OCI-LY1 (cell line): ENCODE measurements at regions not wholly inside any gene's neighbourhood (a gene's known extent, or its start where the extent isn't known, plus 50 kb on each side); places are given as distances from the start of the nearest gene placed in this dataset.

Experiments
- H2AFZ ChIP-seq: fragments of 200-600 bp; sonication (generic), shearing (Covaris generic); 2 replicates; pipeline ENCODE4 v1.6.0; 2014; ENCODE audit warnings: antibody characterized with exemption, mild to moderate bottlenecking, low read length
- H3F3A ChIP-seq: fragments of 200-600 bp; sonication (generic), shearing (Covaris generic); 2 replicates; pipeline ENCODE4 v1.6.0; 2014; ENCODE audit warnings: mild to moderate bottlenecking, antibody characterized with exemption, low read length, moderate library complexity; ENCODE audit not compliant: insufficient read depth
- H3K27ac ChIP-seq: fragments of 200-600 bp; sonication (generic); 2 replicates; pipeline ENCODE4 v1.5.1; 2014; ENCODE audit warnings: low read length, mixed run types, mild to moderate bottlenecking, low read depth; ENCODE audit not compliant: poor library complexity, severe bottlenecking
- H3K27me3 ChIP-seq: fragments of 200-600 bp; sonication (generic); 2 replicates; pipeline ENCODE4 v1.6.0; 2014; ENCODE audit warnings: antibody characterized with exemption, mild to moderate bottlenecking, low read length, moderate library complexity; ENCODE audit not compliant: insufficient read depth
- H3K36me3 ChIP-seq: fragments of 200-600 bp; sonication (generic); 2 replicates; pipeline ENCODE4 v1.6.1; 2014; ENCODE audit warnings: mild to moderate bottlenecking, antibody characterized with exemption, low read length, moderate library complexity, mixed read lengths; ENCODE audit not compliant: insufficient read depth
- H3K4me1 ChIP-seq: fragments of 200-600 bp; sonication (generic); 2 replicates; pipeline ENCODE4 v1.5.1; 2014; ENCODE audit warnings: mild to moderate bottlenecking, low read length, moderate library complexity; ENCODE audit not compliant: insufficient read depth, severe bottlenecking
- H3K4me2 ChIP-seq: fragments of 200-600 bp; sonication (generic), shearing (Covaris generic); 2 replicates; pipeline ENCODE4 v1.6.1; 2014; ENCODE audit warnings: low read length
- H3K4me3 ChIP-seq: fragments of 200-600 bp; sonication (generic); 2 replicates; pipeline ENCODE4 v1.5.1; 2014; ENCODE audit warnings: low read length, low read depth, mild to moderate bottlenecking, mixed read lengths; ENCODE audit not compliant: poor library complexity, severe bottlenecking
- H3K79me2 ChIP-seq: fragments of 200-600 bp; shearing (Covaris generic); 2 replicates; pipeline ENCODE4 v1.6.1; 2016; ENCODE audit warnings: mixed run types, low read length, mixed read lengths; ENCODE audit not compliant: insufficient read depth
- H3K9ac ChIP-seq: fragments of 200-600 bp; sonication (generic), shearing (Covaris generic); 2 replicates; pipeline ENCODE4 v1.6.1; 2014; ENCODE audit warnings: mild to moderate bottlenecking, low read length, mixed read lengths
- H3K9me2 ChIP-seq: fragments of 200-600 bp; sonication (generic), shearing (Covaris generic); 2 replicates; pipeline ENCODE4 v1.6.1; 2014; ENCODE audit warnings: low read depth, mild to moderate bottlenecking, low read length, mixed read lengths
- H3K9me3 ChIP-seq: fragments of 200-600 bp; shearing (Covaris generic); 2 replicates; pipeline ENCODE4 v1.6.1; 2014; ENCODE audit warnings: low read length, mixed read lengths
- H4K20me1 ChIP-seq: fragments of 200-600 bp; sonication (generic), shearing (Covaris generic); 2 replicates; pipeline ENCODE4 v1.6.0; 2016; ENCODE audit warnings: mild to moderate bottlenecking, low read length; ENCODE audit not compliant: insufficient read depth
- CTCF ChIP-seq: fragments of 200-600 bp; sonication (generic), shearing (Covaris generic); IDR thresholded peaks from 2 replicates; pipeline ENCODE4 v1.5.1; 2017; ENCODE audit warnings: mild to moderate bottlenecking, antibody characterized with exemption, low read length, moderate library complexity, mixed read lengths
- EZH2 ChIP-seq: fragments of 200-600 bp; sonication (generic), shearing (Covaris generic); IDR thresholded peaks from 2 replicates; pipeline ENCODE4 v1.8.0; 2017; ENCODE audit warnings: borderline replicate concordance, mixed run types, mild to moderate bottlenecking, antibody characterized with exemption, low read length, moderate library complexity, mixed read lengths

GRCh38 chr18:64614446-64614845 lies 465.6 kb upstream of the LINC00305 start:
- Histone ChIP-seq H4K20me1 (no peaks in the 10 kb centered on the region), H3K27ac (no peak overlapping the region), H3K4me1 (no peaks in the 10 kb centered on the region), H3K9ac (no peak overlapping the region), H2AFZ (no peak overlapping the region), H3K36me3 (no peaks in the 10 kb centered on the region), H3K27me3 (no peaks in the 10 kb centered on the region), H3K79me2 (no peaks in the 10 kb centered on the region), H3K4me3 (no peak overlapping the region), H3K4me2 (no peak overlapping the region), H3K9me3 (no peaks in the 10 kb centered on the region), H3K9me2 (no peaks in the 10 kb centered on the region), H3F3A (no peaks in the 10 kb centered on the region)
- TF ChIP-seq CTCF, result no peak
- TF ChIP-seq EZH2, result no peak

GRCh38 chr18:64592246-64592645 lies 443.4 kb upstream of the LINC00305 start:
- Histone ChIP-seq H2AFZ (no peak overlapping the region), H3K4me1 (peaks cover 18% of the 10 kb centered on the region), H3K9me2 (no peaks in the 10 kb centered on the region), H3K9ac (no peak overlapping the region), H3F3A (no peaks in the 10 kb centered on the region), H3K36me3 (no peaks in the 10 kb centered on the region), H3K9me3 (no peaks in the 10 kb centered on the region), H3K4me3 (no peak overlapping the region), H3K27ac (no peak overlapping the region), H3K79me2 (no peaks in the 10 kb centered on the region), H4K20me1 (no peaks in the 10 kb centered on the region), H3K4me2 (no peak overlapping the region), H3K27me3 (no peaks in the 10 kb centered on the region)
- TF ChIP-seq EZH2, result no peak
- TF ChIP-seq CTCF, result no peak

- no peak overlapping the region for H3K4me3 ChIP-seq
- no peaks in the 10 kb centered on the region for H3K36me3 ChIP-seq
- H3K4me2 ChIP-seq, result no peak overlapping the region
- peaks cover 18% of the 10 kb centered on the region for H3K4me1 ChIP-seq
- H3K9me3 ChIP-seq, result no peaks in the 10 kb centered on the region
- no peaks in the 10 kb centered on the region for H3K9me2 ChIP-seq
- no peak overlapping the region for H3K9ac ChIP-seq
- no peaks in the 10 kb centered on the region for H3K79me2 ChIP-seq
- no peak overlapping the region for H2AFZ ChIP-seq
- H3K27ac ChIP-seq, result no peak overlapping the region
- H3K27me3 ChIP-seq, result no peaks in the 10 kb centered on the region
- TF ChIP-seq EZH2 (no peak), CTCF (no peak)
- H4K20me1 ChIP-seq, result no peaks in the 10 kb centered on the region
- H3F3A ChIP-seq, result no peaks in the 10 kb centered on the region
Observed at GRCh38 chr18:64589000-64589399, 440.1 kb upstream of the LINC00305 start.
